Activated naive CD8-positive, alpha-beta T cell treated with anti-CD3 and anti-CD28 coated beads, Interleukin-2, amount 50 U/mL, for 16 hours (primary cell): ENCODE measurements at regions not wholly inside any gene's neighbourhood (a gene's known extent, or its start where the extent isn't known, plus 50 kb on each side); places are given as distances from the start of the nearest gene placed in this dataset.

Experiments used
- DNase-seq: peaks from one replicate; pipeline ENCODE4 v3.0.0-alpha.2; 2020; ENCODE audit warnings: low read depth, low spot score

DNA sequence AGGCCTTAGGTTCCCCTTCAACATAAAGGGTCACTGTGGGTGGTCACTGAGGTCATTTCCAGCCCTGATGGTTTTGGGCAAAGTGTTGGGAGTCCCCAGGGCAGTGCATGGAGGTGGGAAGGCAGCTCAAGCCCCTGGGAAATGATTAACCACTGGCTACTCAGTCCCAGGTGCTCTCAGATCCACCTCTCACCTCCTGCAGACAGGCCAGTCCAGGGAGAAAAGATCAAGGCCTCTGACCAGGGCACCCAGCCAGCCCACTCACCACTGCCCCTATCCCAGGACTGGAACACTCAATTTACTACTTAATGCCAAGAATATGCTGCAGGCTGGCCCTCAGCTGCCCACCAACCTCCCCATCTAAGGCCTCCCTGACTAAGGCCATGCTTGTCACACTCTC lies 1307.9 kb downstream of the UQCRFS1 start:
- DNase-seq = no peak

DNA sequence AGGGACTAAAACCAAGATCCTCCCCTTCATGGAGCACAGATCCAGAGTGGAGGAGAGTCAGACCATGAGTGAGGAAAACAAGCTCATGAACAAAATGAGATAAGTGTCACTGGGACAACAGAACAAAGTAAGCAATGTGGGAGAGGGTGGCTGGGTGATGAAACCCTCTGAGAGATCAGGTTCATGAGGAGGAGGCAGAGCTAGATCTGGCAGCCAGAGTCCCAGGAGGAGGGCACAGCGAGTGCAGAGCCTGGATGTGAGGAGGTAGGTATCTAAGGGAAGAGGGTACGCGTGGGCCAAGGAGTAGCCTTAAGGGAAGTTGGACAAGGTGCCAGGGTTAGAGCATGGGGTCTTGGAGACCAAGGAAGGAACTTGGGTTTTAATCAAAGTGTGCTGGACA lies 1311.9 kb downstream of the UQCRFS1 start:
- DNase-seq = no peak

DNA sequence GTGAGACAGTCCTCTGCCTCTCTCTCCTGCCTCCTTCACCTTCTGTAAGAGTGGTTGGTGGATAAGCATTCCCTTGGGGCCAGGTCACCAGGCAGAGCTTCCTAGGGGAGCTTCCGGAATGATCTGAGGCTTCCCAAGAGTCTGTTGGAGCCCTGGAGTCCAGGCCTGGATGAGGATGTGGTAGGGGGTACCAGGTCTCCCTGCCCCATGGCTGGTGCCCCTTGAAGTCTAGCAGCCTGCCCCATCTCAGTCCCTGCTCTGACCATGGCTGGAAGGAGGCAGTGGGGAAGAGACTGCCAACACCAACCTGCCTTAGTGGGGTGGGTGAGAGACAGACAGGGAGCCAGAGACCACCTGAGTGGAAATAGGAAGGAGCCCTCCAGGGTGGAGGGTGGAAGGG lies 1316.9 kb downstream of the UQCRFS1 start:
- no peak for DNase-seq

- DNase-seq = no peak
These were observed 1317.8 kb downstream of the UQCRFS1 start for GRCh38 chr19:27894906-27895754.

- no peak for DNase-seq
These were observed 1320.5 kb downstream of the UQCRFS1 start for GRCh38 chr19:27892500-27892899.

DNA sequence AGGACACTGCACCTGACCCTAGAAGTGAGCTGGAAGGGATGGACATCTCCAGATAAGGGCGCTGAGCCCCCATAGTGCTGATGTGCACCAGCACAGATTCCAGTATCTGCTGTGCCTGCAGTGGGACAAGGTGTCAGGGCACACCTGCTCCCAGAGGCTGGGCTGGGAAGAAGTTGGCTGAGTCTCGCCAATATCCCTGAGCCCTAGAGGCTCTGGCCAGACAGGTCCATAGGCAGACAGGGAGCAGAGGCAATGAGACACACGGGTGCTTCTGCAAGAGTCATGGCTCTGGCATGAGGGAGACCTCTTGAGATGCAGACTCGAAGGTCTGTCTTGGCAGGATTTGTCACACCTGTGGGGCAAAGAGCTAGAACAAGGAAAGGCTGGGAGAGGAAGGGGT lies 1321.5 kb downstream of the UQCRFS1 start:
- DNase-seq = no peak

GRCh38 chr19:27890696-27891095 lies 1322.3 kb downstream of the UQCRFS1 start:
- DNase-seq = no peak

- no peak for DNase-seq
These were observed 1322.7 kb downstream of the UQCRFS1 start for GRCh38 chr19:27890206-27890605.

- DNase-seq = no peak
These were observed 1323.8 kb downstream of the UQCRFS1 start for GRCh38 chr19:27889156-27889555.

DNA sequence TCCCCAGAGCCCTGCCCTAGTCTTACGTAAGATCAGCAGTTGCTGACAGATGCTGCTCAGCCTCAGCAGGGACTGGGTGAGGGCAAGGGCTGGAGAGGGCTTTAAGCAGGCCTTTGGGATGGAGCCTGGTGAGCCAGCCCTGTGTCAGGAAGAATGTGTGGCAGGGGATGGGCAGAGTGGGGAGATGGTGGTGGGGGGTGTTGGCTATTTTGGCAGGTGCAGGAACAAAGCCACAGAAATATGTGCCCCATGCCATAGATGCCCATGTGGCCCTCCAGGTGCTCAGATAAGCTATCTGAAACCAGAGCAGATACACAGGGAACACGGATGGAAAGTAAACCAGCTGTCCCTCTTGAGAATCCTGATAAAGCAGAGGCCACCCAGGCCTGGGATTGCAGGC lies 1325.0 kb downstream of the UQCRFS1 start:
- no peak for DNase-seq

- no peak for DNase-seq
These were observed 1327.6 kb downstream of the UQCRFS1 start for GRCh38 chr19:27885359-27885758.

- DNase-seq = no peak
These were observed 1328.6 kb downstream of the UQCRFS1 start for GRCh38 chr19:27884376-27884775.

DNA sequence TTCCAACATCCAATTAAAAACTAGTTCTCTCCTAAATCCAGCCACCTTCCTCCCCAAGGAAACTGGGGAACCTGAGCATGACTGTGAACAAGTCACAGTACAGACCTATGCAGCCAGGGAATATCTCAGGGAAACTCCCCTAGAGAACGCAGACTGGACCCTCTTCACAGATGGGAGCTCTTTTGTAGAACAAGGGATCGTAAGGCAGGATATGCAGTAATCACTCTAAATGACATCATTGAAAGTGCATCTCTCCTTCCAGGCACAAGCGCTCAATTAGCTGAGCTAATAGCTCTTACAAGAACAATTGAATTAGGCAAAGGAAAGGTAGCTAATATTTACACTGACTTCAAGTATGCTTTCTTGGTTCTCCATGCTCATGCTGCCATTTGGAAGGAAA lies 1331.7 kb downstream of the UQCRFS1 start:
- no peak for DNase-seq

DNA sequence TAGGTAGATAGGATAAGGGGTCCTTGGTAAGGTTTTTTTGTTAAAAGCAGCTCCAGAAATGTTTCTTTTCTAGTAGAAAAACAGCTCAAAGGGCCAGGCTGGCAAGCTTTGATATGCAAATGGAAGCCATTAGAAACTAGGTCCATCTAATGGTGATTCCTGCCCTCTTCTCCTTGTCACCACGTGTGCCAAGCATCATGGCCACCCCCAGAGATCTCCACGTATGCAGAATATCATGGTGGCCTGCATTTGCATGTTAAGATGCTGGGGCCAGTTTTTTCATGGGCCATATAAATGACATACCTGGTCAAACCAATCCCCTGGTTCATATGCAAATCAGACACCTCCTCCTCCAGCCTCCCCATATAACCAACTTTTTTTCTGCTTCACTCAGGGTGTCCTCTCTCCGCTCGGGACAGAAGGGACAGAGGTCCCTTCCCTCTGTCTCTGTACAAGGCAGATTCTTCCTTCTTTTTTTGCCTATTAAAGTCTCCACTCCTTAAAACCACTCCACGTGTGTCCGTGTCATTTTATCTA lies 1335.9 kb downstream of the UQCRFS1 start:
- no peak for DNase-seq

DNA sequence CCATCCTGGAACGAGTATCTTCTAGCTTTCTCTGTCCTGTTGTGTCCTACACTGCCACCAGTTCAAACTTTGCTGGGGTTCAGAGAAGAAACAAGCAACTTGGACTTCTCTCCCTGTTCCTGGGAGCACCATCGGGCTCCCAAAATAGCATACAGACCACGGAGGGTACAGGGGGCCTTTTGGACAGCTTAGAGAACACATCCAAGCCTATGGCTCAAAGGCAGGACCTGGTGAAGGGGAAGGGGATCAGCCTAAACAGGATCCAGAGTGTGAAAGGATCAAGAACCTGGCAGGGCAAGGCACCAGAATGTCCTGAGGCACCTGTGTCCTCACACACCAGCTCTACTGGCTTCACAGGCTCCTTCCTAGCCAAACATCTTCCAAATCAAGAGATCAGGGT lies 1336.5 kb downstream of the UQCRFS1 start:
- no peak for DNase-seq

DNA sequence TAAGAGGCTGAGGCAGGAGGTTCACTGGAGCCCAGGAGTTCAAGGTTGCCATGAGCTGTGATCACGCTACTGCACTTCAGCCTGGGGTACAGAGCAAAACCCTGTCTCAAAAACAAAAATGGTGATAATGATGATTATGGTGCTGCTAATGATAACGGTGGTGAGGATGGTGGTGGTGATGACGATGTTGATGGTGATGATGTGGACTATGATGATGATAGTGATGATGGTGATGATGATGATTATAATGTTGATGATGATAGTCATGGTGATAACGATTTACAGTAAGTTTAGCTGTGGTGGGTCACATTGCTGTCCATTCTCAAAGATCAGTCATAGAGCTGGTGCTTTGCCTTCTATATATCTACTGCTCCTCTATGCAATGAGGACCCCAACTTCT lies 1340.6 kb downstream of the UQCRFS1 start:
- no peak for DNase-seq

DNA sequence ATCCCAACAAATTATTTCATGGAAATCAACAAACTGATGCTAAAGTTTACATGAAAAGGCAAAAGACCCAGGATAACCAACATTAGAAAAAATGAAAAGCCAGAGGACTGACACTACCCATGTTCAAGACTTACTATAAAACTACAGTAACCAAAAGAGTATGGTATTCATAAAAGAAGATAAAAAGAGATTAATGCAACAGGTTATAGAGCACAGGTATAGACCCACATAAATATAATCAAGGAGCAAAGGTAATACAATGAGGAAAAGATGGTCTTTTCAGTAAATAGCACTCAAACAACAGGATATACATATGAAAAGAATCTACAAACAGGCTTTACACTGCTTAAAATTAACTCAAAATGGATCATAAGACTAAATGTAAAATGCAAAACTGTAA lies 1342.7 kb downstream of the UQCRFS1 start:
- DNase-seq = no peak

- no peak for DNase-seq
These were observed 1344.9 kb downstream of the UQCRFS1 start for GRCh38 chr19:27868007-27868406.

DNA sequence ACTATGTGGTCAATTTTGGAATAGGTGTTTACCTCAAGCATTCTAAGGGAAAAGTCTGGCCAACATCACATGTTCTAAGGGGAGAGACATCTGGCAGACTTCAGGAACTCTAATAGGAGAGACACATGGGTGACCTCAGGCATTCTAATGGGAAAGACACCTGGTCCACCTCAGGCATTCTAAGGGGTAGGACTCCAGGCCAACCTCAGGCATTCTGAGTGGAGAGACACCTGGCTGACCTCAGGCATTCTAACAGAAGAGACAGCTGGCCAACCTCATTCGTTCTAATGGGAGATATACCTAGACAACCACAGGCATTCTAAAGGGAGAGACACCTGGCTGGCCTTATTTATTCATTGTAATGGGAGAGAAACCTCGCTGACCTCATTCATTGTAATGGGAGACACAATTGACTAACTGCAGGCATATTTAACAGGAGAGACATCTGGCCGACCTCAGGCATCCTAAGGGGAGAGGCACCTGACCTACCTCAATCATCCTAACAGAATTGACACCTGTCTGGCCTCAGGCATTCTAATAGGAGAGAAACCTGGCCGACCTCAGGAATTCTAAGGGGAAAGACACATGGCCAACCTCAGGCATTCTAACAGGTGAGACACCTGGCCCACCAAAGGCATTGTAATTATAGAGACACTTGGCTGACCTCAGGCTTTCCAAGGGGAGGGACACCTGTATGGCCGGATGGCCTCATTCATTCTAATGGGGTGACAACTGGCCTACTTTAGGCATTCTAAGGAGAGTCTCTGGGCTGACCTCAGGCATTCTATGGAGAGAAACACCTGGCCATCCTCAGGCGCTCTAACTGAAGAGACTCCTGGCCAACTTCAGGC lies 1346.8 kb downstream of the UQCRFS1 start:
- no peak for DNase-seq

DNA sequence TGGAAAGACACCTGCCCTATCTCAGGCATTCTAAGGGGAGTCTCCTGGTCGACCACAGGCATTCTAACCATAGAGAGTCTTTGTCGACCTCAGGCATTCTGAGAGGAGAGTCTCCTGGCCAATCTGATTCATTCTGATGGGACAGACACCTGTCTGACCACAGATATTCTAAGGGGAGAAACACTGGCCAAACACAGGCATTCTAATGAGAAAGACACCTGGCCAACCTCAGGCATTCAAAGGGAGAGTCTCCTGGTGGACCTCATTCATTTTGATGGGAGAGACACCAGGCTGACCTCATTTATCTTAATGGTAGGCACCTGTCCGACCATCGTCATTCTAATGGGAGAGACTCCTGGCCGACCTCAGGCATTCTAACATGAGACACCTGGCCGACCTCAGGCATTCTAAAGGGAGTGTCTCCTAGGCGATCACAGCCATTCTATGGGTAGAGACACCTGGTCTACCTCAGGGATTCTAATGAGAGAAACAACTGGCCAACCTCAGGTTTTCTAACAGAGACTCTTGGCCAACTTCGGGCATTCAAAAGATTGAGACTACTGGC lies 1351.5 kb downstream of the UQCRFS1 start:
- DNase-seq = no peak

DNA sequence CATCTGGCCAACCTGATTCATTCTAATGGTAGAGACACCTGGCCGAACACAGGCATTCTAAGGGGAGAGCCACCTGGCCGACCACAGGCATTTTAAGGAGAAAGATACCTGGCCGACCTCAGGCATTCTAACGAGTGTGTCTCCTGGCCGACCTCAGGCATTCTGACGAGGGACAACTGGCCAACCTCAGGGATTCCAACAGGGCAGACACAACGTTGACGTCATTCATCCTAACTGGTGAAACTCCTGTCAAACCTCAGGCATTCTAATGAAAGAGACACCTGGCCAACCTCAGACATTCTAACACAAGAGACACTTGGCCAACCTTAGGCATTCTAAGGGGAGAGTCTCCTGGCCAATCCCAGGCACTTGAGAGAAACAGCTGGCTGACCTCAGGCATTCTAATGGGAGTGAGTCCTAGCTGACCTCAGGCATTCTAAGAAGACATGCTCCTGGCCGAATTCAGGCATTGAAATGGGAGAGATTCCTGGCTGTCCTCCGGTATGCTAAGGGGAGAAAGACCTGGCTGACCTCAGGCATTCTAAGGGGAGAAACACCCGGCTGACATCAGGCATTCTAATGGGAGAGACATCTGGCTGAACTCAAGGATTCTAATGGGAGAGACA lies 1352.5 kb downstream of the UQCRFS1 start:
- no peak for DNase-seq

DNA sequence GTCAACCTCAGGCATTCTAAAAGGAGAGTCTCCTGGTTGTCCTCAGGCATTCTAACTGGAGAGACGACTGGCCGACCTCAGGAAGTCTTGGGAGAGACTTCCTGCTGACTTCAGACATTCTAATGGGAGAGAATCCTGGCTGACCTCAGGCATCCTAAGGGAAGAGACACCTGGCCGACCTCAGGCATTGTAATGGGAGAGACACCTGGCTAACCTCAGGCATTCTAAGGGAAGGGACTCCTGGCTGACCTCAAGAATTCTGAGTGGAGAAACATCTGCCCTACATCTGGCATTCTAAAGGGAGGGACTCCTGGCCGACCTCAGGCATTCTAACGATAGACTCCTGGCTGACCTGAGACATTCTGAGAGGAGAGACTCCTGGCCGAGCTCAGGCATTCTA lies 1353.3 kb downstream of the UQCRFS1 start:
- no peak for DNase-seq
